Adrenal gland (tissue), 5 donors: ENCODE measurements at regions not wholly inside any gene's neighbourhood (a gene's known extent, or its start where the extent isn't known, plus 50 kb on each side); places are given as distances from the start of the nearest gene placed in this dataset.

Source experiments
- CTCF ChIP-seq, 6 experiments: fragments of 450-650 bp in 4 of 6; fragments of 200-600 bp in 2 of 6; sonication (generic) in 1 of 6; IDR thresholded peaks; 1 replicate in 5 of 6; 2 replicates in 1 of 6; pipeline versions ENCODE4 v1.5.1 to v1.8.0; 2016 to 2021; ENCODE audit warnings: antibody characterized with exemption in 6 of 6, mild to moderate bottlenecking in 2 of 6, moderate library complexity in 1 of 6
- POLR2A ChIP-seq, 2 donors: fragments of 450-650 bp; IDR thresholded peaks; one replicate each; pipeline ENCODE4 v1.6.1; 2017; ENCODE audit warnings: antibody characterized with exemption in 2 of 2, mild to moderate bottlenecking in 2 of 2, moderate library complexity in 1 of 2
- donor health status: DM: no; HTN: no; CAD: no.

- TF ChIP-seq CTCF (IDR thresholded peaks at IDR 0.05) (no peak), POLR2A (IDR thresholded peaks at IDR 0.05) (no peak)
Measured at GRCh38 chr14:35223927-35224326, 68.3 kb upstream of the PSMA6 start.
